ENCODE measurements at regions not wholly inside any gene's neighbourhood (a gene's known extent, or its start where the extent isn't known, plus 50 kb on each side); places are given as distances from the start of the nearest gene placed in this dataset.

DNA sequence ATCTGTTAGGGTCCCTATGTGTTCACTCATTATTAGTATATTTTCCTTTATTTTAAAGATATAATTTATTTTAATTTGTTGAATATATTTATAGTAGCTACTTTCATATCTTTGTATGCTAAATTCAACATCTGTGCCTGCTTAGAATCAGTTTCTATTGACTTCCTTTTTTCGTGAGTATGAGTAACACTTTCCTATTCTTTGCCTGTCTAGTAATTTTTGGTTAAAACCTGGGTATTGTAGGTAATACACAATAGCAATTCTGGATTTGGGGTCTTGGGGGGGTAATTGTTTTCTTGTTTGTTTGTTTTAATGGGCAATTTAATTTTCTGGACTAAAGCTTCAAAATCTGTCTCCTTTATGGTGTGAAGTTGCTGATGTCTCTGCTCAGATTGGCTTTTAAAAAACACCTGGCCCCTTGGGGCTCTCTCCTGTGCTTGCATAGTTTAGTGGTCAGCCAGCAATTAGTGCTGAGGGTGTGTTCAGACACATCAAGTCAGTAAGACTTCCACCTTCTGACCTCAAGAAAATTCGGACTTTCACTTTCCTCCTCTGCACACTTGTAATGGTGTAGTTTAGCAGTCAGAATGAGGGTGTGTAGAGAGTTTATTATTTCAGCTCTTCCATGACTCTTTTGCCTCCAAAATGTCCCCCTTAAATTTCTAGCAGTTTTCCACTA is 124.4 kb upstream of the MAP1B start:
- no peaks in the 10 kb centered on the region for H4K20me1 ChIP-seq (ENCODE audit: low read depth, low read length)
- no peak overlapping the region for H2AFZ ChIP-seq (ENCODE audit: low read depth, low read length, severe bottlenecking)
- H3K4me3 ChIP-seq (ENCODE audit: insufficient read depth, low read length, poor library complexity, severe bottlenecking): no peak overlapping the region
- H3K9ac ChIP-seq (ENCODE audit: low read length): no peak overlapping the region
- H3K36me3 ChIP-seq (ENCODE audit: low read length): no peaks in the 10 kb centered on the region
- TF ChIP-seq, protein P1, sequence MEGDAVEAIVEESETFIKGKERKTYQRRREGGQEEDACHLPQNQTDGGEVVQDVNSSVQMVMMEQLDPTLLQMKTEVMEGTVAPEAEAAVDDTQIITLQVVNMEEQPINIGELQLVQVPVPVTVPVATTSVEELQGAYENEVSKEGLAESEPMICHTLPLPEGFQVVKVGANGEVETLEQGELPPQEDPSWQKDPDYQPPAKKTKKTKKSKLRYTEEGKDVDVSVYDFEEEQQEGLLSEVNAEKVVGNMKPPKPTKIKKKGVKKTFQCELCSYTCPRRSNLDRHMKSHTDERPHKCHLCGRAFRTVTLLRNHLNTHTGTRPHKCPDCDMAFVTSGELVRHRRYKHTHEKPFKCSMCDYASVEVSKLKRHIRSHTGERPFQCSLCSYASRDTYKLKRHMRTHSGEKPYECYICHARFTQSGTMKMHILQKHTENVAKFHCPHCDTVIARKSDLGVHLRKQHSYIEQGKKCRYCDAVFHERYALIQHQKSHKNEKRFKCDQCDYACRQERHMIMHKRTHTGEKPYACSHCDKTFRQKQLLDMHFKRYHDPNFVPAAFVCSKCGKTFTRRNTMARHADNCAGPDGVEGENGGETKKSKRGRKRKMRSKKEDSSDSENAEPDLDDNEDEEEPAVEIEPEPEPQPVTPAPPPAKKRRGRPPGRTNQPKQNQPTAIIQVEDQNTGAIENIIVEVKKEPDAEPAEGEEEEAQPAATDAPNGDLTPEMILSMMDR (IDR thresholded peaks at IDR 0.05; ENCODE audit: insufficient read depth, low read length, poor library complexity, severe bottlenecking): no peak
- no peaks in the 10 kb centered on the region for H3K79me2 ChIP-seq (ENCODE audit: insufficient read depth, low read length)
- H3F3A ChIP-seq (ENCODE audit: insufficient read depth): no peaks in the 10 kb centered on the region
- no peaks in the 10 kb centered on the region for H3K9me2 ChIP-seq (replicated peaks; ENCODE audit: insufficient read depth, low read length)
- H3K27ac ChIP-seq (ENCODE audit: low read depth, low read length): no peak overlapping the region
- no peak overlapping the region for H3K4me2 ChIP-seq (ENCODE audit: low read depth, low read length, poor library complexity, severe bottlenecking)
- H3K9me3 ChIP-seq (ENCODE audit: insufficient read depth, low read length): no peaks in the 10 kb centered on the region
- no peaks in the 10 kb centered on the region for H3K27me3 ChIP-seq (ENCODE audit: low read length)

DNA sequence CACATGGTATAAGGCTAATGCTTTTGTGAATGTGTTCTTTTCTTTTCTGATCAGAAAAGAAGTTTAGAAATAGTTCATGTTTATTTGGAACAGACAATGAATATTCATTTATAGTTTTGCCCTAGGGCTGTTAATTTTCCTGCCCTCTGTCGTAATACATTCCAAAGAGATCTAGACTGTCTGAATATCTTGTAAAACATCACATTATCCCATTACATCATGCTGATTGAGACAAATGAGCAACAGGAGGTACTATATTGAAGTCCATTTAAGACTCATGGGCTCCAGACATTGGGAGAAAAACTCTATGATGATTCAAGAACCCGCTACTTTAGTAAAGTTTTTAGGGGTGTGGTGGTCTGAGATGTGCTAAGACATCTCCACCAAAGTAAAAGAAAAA is 121.2 kb upstream of the MAP1B start:
- Histone ChIP-seq H3K27me3 (ENCODE audit: low read length) (no peaks in the 10 kb centered on the region), H3F3A (ENCODE audit: insufficient read depth) (no peaks in the 10 kb centered on the region), H3K4me2 (ENCODE audit: low read depth, low read length, poor library complexity, severe bottlenecking) (no peak overlapping the region), H3K4me3 (ENCODE audit: insufficient read depth, low read length, poor library complexity, severe bottlenecking) (no peak overlapping the region), H4K20me1 (ENCODE audit: low read depth, low read length) (no peaks in the 10 kb centered on the region), H3K36me3 (ENCODE audit: low read length) (no peaks in the 10 kb centered on the region), H3K9me2 (replicated peaks; ENCODE audit: insufficient read depth, low read length) (no peaks in the 10 kb centered on the region), H3K9ac (ENCODE audit: low read length) (no peak overlapping the region), H3K9me3 (ENCODE audit: insufficient read depth, low read length) (no peaks in the 10 kb centered on the region), H3K27ac (ENCODE audit: low read depth, low read length) (no peak overlapping the region), H3K79me2 (ENCODE audit: insufficient read depth, low read length) (no peaks in the 10 kb centered on the region), H2AFZ (ENCODE audit: low read depth, low read length, severe bottlenecking) (no peak overlapping the region)
- TF ChIP-seq, protein P1 (IDR thresholded peaks at IDR 0.05; ENCODE audit: insufficient read depth, low read length, poor library complexity, severe bottlenecking): no peak
- TF ChIP-seq EZH2phosphoT487 (conservative IDR thresholded peaks at IDR 0.05; ENCODE audit: low read length): no peak

DNA sequence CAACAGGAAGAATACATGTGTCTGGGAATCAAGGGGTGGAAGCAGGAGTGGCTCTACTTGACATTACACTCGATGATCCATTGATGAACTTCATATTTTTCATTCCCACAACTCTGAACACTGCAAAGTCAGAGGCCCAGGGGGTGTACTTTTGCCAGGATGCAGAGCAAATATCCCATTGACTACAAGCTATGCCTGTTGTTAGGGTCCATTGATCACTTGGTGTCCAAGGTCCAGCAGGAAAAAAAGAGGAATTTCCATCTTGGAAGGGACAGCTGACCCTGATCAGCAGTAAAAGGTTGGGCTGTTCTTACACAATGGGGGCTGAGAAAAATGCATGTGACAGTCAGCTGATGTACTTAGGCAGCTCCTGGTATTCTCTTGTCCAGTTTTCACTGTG is 118.5 kb upstream of the MAP1B start:
- H3K4me3 ChIP-seq (ENCODE audit: insufficient read depth, low read length, poor library complexity, severe bottlenecking): no peak overlapping the region
- no peaks in the 10 kb centered on the region for H3K36me3 ChIP-seq (ENCODE audit: low read length)
- H3K9ac ChIP-seq (ENCODE audit: low read length): no peak overlapping the region
- TF ChIP-seq, protein P1 (IDR thresholded peaks at IDR 0.05; ENCODE audit: insufficient read depth, low read length, poor library complexity, severe bottlenecking): no peak
- TF ChIP-seq EZH2phosphoT487 (conservative IDR thresholded peaks at IDR 0.05; ENCODE audit: low read length): no peak
- no peaks in the 10 kb centered on the region for H3K9me2 ChIP-seq (replicated peaks; ENCODE audit: insufficient read depth, low read length)
- H2AFZ ChIP-seq (ENCODE audit: low read depth, low read length, severe bottlenecking): no peak overlapping the region
- no peak overlapping the region for H3K27ac ChIP-seq (ENCODE audit: low read depth, low read length)
- no peak overlapping the region for H3K4me2 ChIP-seq (ENCODE audit: low read depth, low read length, poor library complexity, severe bottlenecking)
- no peaks in the 10 kb centered on the region for H3K9me3 ChIP-seq (ENCODE audit: insufficient read depth, low read length)
- no peaks in the 10 kb centered on the region for H3K27me3 ChIP-seq (ENCODE audit: low read length)
- H3K79me2 ChIP-seq (ENCODE audit: insufficient read depth, low read length): no peaks in the 10 kb centered on the region
- H4K20me1 ChIP-seq (ENCODE audit: low read depth, low read length): no peaks in the 10 kb centered on the region
- no peaks in the 10 kb centered on the region for H3F3A ChIP-seq (ENCODE audit: insufficient read depth)

Data from SU-DHL-6 (cell line).